Limb (tissue), 2 donors: ENCODE measurements at regions not wholly inside any gene's neighbourhood (a gene's known extent, or its start where the extent isn't known, plus 50 kb on each side); places are given as distances from the start of the nearest gene placed in this dataset.

Experiments used
- DNase-seq, 2 donors: peaks; one replicate each; pipeline ENCODE4 v3.0.0-alpha.2; 2016; ENCODE audit errors: extremely low spot score in 2 of 2

GRCh38 chr11:57100638-57101331 is 81.0 kb upstream of the LRRC55 start:
- no peak for DNase-seq

- no peak for DNase-seq
These were observed 77.7 kb upstream of the LRRC55 start for GRCh38 chr11:57103899-57104605.

- no peak for DNase-seq
These were observed 72.4 kb upstream of the LRRC55 start for GRCh38 chr11:57109331-57109730.

- no peak for DNase-seq
These were observed 70.1 kb upstream of the LRRC55 start for GRCh38 chr11:57111619-57112018.

- peak in 1 of 2 donors; percentile 38 for DNase-seq
These were observed 65.1 kb upstream of the LRRC55 start for GRCh38 chr11:57116654-57117053.

- DNase-seq: no peak
These were observed 61.4 kb upstream of the LRRC55 start for GRCh38 chr11:57120192-57120965.

GRCh38 chr11:57121996-57122395 is 59.8 kb upstream of the LRRC55 start:
- DNase-seq: no peak

GRCh38 chr11:57123590-57123989 is 58.2 kb upstream of the LRRC55 start:
- no peak for DNase-seq

GRCh38 chr11:57124505-57124904 is 57.2 kb upstream of the LRRC55 start:
- DNase-seq: no peak

GRCh38 chr11:57124917-57125316 is 56.8 kb upstream of the LRRC55 start:
- DNase-seq: no peak

GRCh38 chr11:57126766-57127400 is 54.9 kb upstream of the LRRC55 start:
- no peak for DNase-seq

GRCh38 chr11:57131080-57131790 is 50.5 kb upstream of the LRRC55 start:
- peak in 1 of 2 donors; percentile 44 for DNase-seq
